Ectodermal cell (in vitro differentiated cells): ENCODE measurements at regions not wholly inside any gene's neighbourhood (a gene's known extent, or its start where the extent isn't known, plus 50 kb on each side); places are given as distances from the start of the nearest gene placed in this dataset.

Experiments used
- H3K27ac ChIP-seq: 2 replicates; pipeline ENCODE4 v1.7.0; 2013; ENCODE audit warnings: mild to moderate bottlenecking, low read depth, low read length; ENCODE audit not compliant: insufficient read depth, poor library complexity, severe bottlenecking
- H3K27me3 ChIP-seq: 2 replicates; pipeline ENCODE4 v1.7.0; 2013; ENCODE audit warnings: mild to moderate bottlenecking, low read length; ENCODE audit not compliant: insufficient read depth, control insufficient read depth, poor library complexity, severe bottlenecking
- H3K36me3 ChIP-seq: one replicate; pipeline ENCODE4 v1.7.0; 2013; ENCODE audit warnings: low read length; ENCODE audit not compliant: control insufficient read depth, insufficient read depth
- H3K4me1 ChIP-seq: one replicate; pipeline ENCODE4 v1.7.0; 2013; ENCODE audit warnings: low read length; ENCODE audit not compliant: control insufficient read depth, insufficient read depth
- H3K4me3 ChIP-seq: 2 replicates; pipeline ENCODE4 v1.7.0; 2013; ENCODE audit warnings: low read depth, low read length, control low read depth; ENCODE audit not compliant: insufficient read depth
- H3K9me3 ChIP-seq: 2 replicates; pipeline ENCODE4 v1.7.0; 2013; ENCODE audit warnings: mild to moderate bottlenecking, low read length, moderate library complexity; ENCODE audit not compliant: control insufficient read depth
- WGBS, 2 experiments: methylation state at CpG; one replicate each; pipeline ENCODE4 v1.1.7; 2013; ENCODE audit warnings: missing lambda C conversion rate in 2 of 2; 5-methylcytosine and 5-hydroxymethylcytosine counted together

DNA sequence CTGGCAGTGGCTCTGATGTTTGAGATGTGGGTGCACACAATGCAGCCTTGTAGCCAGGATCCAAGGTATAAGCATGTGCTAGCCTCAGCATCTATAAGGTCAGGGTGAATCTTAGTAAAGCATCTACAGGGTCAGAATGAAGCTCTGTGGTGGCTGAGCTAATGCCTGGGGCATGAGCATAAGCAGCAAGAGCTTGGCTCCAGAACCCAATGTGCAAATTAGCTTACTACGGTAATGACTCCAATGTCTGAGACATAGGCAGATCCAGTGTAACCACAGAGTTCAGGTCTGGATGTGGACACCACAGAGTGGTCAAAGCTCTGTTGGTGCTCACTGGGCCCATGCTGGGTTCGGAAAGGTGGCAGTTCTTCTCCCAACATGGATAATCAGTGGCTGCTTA, 304.5 kb upstream of the NECTIN3 start:
- 95 to 98% methylated on average over 2 of the region's 2 CpGs for WGBS, 2 experiments
- Histone ChIP-seq H3K27ac (no peak overlapping the region), H3K9me3 (no peaks in the 10 kb centered on the region), H3K4me3 (no peak overlapping the region), H3K27me3 (no peaks in the 10 kb centered on the region), H3K4me1 (no peaks in the 10 kb centered on the region), H3K36me3 (no peaks in the 10 kb centered on the region)

DNA sequence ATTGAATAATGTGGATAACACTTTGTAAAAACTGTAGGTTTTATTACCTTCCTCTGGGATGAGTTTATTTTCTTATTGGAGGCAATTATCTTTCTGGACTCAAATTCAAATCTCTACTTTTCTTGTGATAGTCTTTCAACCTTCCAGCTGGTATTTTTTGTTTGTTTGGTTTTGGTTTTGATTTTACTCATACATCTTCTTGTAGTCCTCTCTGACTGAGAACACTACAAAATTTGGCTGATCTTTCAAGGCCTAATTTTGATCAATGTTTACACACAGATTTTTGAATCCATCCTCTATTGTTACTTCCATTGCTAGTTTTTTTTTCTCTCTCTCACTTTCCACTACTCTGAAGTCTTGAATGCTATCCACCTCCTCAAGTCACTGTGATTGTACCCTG, 303.8 kb upstream of the NECTIN3 start:
- H3K36me3 ChIP-seq = no peaks in the 10 kb centered on the region
- no peaks in the 10 kb centered on the region for H3K4me1 ChIP-seq
- no peaks in the 10 kb centered on the region for H3K27me3 ChIP-seq
- no peak overlapping the region for H3K4me3 ChIP-seq
- no peak overlapping the region for H3K27ac ChIP-seq
- H3K9me3 ChIP-seq = no peaks in the 10 kb centered on the region

DNA sequence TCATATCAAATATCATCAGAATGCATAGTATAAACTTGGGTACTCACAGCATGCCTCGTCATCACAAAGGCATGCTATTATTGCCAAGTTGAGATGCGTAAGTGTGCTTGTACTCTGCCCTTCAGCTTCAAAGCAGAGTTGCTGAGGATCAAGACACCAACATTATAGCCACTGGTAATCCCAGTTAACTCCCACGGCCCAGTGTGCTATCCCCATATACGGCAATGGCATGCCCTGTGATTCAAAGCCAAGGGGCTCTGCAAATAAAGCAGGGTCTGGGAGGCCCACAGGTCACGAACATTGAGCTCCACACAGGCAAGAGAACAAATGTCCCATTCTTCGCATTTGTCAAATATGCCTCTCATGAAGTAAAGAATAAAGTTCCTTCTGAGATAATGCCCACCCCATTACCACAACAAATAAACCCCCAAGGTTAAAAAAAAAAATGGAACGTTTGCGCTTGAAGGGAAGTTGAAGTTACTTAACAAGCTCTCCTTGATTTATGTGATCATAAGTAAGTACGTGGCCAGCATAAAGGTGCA, 298.1 kb upstream of the NECTIN3 start:
- no peaks in the 10 kb centered on the region for H3K9me3 ChIP-seq
- peaks cover 3% of the 10 kb centered on the region for H3K4me1 ChIP-seq
- no peak overlapping the region for H3K4me3 ChIP-seq
- no peak overlapping the region for H3K27ac ChIP-seq
- WGBS, 2 experiments = 85% methylated on average over 9 of the region's 9 CpGs
- no peaks in the 10 kb centered on the region for H3K27me3 ChIP-seq
- H3K36me3 ChIP-seq = no peaks in the 10 kb centered on the region

DNA sequence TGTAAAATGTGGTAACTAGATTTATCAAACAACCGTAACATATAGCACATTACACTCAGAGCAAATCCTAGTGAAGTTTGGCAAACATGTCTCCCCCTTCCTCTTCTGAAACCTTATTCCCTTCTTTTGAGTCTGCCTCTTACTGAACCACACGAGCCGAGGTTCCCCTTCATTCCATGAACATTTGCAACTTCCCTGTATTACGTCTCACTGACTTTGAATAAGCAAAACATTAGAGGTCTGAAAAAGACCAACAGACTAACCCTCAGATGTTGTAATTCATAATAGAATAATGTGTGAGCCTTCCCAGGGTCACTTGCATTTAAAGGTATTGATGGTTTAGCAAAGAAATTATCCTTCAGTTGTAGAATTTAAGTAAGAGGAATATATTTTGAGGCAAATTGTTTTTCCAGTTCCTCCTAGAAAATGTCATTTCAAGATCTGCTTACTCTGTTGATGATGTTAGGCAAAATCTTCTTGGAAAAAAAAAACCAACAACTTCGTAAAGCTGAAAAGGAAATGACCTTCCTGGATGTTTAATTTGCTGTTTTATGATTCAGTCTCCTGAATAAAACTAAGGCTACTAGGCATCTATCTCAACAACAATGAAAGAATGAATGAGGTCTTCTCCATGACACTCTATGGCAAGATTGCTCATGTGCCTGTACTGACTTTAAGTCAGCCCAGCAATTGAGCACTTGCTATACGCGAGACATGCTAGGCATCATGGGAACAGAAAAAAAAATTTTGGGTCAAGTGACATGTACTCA, 296.9 kb upstream of the NECTIN3 start:
- H3K27me3 ChIP-seq = no peaks in the 10 kb centered on the region
- peaks cover 3% of the 10 kb centered on the region for H3K4me1 ChIP-seq
- WGBS, 2 experiments = 81 to 91% methylated on average over 7 of the region's 7 CpGs
- H3K27ac ChIP-seq = no peak overlapping the region
- H3K4me3 ChIP-seq = no peak overlapping the region
- no peaks in the 10 kb centered on the region for H3K9me3 ChIP-seq
- no peaks in the 10 kb centered on the region for H3K36me3 ChIP-seq

DNA sequence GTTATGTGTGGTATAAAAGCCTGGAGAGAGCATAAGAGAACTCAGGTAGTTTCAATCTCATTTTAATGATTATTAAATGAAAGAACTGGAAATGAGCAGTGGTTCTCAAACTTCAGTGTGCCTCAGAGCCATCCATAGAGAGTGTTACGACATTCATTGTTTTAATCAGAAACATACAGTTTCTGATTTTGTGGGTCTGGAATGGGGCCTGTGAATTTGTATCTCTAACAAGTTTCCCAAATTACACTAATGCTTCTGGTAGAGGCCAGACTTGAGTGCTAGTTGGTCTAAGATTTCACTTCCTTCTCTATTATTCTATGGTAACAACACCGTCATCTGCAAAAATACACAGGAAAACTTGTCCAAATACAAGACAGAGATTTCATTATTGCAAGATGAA, 292.0 kb upstream of the NECTIN3 start:
- Histone ChIP-seq H3K27ac (no peak overlapping the region), H3K4me3 (no peak overlapping the region), H3K27me3 (no peaks in the 10 kb centered on the region), H3K4me1 (no peaks in the 10 kb centered on the region), H3K36me3 (no peaks in the 10 kb centered on the region), H3K9me3 (no peaks in the 10 kb centered on the region)
- 97 to 100% methylated on average over 1 to 2 of the region's 2 CpGs for WGBS, 2 experiments

DNA sequence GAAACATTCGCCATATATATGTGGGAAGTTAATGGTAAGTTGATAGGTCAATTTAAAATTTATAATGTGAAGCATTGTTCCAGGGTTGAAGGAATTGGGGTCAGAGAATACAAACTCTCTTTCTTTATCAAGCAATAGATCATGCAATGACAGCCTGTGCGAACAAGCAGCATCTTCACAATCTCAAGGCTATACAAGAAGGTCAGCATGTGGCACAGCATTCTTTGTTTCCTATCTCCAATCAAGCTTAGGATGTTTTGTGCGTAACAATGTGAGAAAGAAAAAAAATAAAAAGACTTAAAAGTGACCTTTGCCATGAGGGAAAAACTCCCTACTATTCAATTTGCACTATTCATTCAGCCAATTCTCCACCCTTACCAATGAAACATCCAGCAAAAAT, 288.1 kb upstream of the NECTIN3 start:
- no peak overlapping the region for H3K4me3 ChIP-seq
- WGBS, 2 experiments = 25 to 35% methylated on average over 1 of the region's 3 CpGs
- H3K4me1 ChIP-seq = no peaks in the 10 kb centered on the region
- H3K36me3 ChIP-seq = no peaks in the 10 kb centered on the region
- peak overlapping the region; percentile 47 for H3K27ac ChIP-seq
- H3K9me3 ChIP-seq = no peaks in the 10 kb centered on the region
- H3K27me3 ChIP-seq = no peaks in the 10 kb centered on the region

DNA sequence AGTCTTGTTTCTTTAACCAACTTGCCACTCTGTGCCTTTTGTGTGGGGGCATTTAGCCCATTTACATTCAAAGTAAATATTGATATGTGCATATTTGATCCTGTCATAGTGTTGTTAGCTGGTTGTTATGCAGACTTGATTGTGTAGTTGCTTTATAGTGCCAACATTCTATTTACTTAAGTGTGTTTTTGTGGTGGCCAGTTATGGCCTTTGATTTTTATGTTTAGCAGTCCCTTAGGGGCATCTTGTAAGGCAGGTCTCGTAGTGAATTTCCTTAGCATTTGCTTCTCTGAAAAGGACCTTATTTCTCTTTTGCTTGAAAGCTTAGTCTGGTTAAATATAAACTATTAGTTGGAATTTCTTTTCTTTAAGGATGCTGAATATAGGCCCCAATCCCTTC, 282.8 kb upstream of the NECTIN3 start:
- Histone ChIP-seq H3K36me3 (no peaks in the 10 kb centered on the region), H3K4me3 (no peak overlapping the region), H3K27ac (no peak overlapping the region), H3K27me3 (no peaks in the 10 kb centered on the region), H3K4me1 (no peaks in the 10 kb centered on the region), H3K9me3 (no peaks in the 10 kb centered on the region)
- WGBS, 2 experiments = 87 to 94% methylated on average over 1 of the region's 1 CpG

DNA sequence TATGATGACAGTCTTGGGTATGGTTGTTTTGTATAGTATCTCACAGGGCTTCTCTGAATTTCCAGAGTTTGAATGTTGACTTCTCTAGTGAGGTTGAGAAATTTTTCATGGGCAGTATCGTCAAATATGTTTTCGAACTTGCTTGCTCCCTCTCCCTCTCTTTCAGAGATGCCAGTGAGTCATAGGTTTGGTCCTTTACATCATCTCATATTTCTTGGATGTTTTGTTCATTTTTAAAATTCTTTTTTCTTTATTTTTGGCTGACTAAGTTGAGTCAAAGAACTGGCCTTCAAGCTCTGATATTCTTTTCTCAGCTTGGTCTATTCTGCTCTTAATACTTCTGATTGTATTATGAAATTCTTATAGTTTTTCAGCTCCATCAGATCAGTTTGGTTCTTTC, 282.3 kb upstream of the NECTIN3 start:
- WGBS, 2 experiments = 95 to 100% methylated on average over 2 of the region's 2 CpGs
- no peaks in the 10 kb centered on the region for H3K9me3 ChIP-seq
- no peaks in the 10 kb centered on the region for H3K27me3 ChIP-seq
- H3K27ac ChIP-seq = no peak overlapping the region
- H3K4me1 ChIP-seq = no peaks in the 10 kb centered on the region
- H3K4me3 ChIP-seq = no peak overlapping the region
- no peaks in the 10 kb centered on the region for H3K36me3 ChIP-seq

DNA sequence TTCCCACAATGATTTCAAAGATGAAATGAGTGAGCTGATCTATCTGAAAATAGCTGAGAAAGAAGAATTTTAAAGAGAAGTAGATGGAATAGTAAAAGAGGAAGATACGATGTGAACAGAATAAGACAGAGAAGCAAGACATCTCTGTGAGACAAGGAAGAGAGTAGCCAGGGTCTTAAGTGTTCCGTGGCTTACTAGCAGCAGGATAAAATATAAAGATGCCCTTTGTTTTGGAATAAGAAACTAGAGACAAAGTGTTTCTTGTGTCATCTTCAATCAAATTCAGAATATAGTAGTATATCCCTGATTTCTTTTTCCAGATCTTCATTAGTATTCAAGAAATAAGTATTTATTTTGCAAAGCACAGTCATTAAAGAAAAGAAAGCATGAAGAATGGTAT, 281.0 kb upstream of the NECTIN3 start:
- 96 to 98% methylated on average over 2 of the region's 2 CpGs for WGBS, 2 experiments
- Histone ChIP-seq H3K27ac (no peak overlapping the region), H3K9me3 (no peaks in the 10 kb centered on the region)

DNA sequence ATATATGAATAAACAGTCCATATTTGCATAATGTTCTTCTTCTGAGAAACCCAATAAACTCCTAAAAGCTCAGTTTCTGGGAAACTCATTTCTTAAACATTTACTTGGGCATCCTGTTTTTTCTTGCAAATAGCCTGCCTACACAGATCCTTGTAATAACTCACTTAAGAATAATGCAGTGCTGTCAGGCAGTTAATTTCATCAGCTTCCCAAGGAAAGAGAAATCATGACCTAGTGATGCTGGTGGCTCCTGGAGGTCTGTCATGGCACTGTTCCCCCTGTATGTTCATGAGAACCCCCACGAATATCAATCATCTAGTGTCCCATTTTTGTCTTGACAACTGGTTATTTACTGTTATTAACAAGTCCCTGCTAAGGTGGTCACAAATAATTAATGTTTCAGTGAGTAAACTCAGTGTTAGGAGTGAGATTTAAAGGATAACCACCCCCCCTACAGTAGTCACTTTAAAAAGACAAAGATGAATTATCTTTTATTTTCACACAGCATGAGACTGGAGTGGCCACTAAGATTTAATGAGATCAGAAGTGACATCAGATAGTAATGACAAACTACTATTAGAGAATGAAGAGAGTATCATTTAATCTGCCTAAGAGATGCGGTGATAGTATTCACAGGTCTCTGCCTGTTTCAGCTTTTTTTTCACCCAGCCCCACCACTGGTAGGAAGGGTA, 279.5 kb upstream of the NECTIN3 start:
- Histone ChIP-seq H3K9me3 (no peaks in the 10 kb centered on the region), H3K4me1 (no peaks in the 10 kb centered on the region), H3K27ac (no peak overlapping the region), H3K27me3 (no peaks in the 10 kb centered on the region), H3K36me3 (no peaks in the 10 kb centered on the region), H3K4me3 (no peak overlapping the region)
- 86 to 88% methylated on average over 1 to 2 of the region's 2 CpGs for WGBS, 2 experiments

More for the DNA sequence above, 281.0 kb upstream of the NECTIN3 start:
- no peaks in the 10 kb centered on the region for H3K27me3 ChIP-seq
- H3K4me1 ChIP-seq = no peaks in the 10 kb centered on the region
- no peaks in the 10 kb centered on the region for H3K36me3 ChIP-seq
- no peak overlapping the region for H3K4me3 ChIP-seq
